ENCODE measurements at regions not wholly inside any gene's neighbourhood (a gene's known extent, or its start where the extent isn't known, plus 50 kb on each side); places are given as distances from the start of the nearest gene placed in this dataset.

DNA sequence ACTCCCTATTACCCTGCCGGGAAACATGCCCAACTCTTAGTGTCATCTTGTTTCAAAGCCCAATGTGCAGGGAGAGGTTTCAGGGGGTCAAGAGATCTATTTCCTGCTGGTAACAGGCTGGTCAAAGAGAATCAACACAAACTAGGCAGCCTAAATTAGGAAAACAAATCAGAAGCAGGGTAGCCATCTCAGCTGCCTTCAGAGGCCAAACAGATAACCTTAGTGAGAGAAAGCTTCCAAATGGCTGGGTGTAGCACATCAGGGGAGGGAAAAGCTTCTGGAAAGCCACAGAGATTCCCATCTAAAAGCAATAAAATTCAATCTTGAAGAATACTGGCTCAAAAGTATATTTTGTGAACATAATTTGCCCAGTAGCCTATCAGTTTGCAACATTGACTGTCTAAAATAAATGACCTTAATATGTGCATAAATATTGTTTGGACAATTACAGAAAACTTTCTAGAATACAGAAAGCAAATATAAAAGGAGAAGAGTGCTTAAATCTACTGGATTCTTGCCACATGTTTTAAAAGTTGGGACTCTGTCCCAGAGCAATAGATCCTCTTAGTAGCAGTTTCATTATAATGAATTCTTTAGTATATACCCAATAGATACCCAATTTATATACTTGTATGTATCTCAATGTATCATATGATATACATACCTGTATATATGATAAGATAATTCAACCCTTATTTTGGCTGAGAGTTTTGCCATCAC, 371.9 kb upstream of the RARB start:
- DNase-seq: no peak

GRCh38 chr3:25056803-25057351, 371.2 kb upstream of the RARB start:
- no peak for DNase-seq

DNA sequence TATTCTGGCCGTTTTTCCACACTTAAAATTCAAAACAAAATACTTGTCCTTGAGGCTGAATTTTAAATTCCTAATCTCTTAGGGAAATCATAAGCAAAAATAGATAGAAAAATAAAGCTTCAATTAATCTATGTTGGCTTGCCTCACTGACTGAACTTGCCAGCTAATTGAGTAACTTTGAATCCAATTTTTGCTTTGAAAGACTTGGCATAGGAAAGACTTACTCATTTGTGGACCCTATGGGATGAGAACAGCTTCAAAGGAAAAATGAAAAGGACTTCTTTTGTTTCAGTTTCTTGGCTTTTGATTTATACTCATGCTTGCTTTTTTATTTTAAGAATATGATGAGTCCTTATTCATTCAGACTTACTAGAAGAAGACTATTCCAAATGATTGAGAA, 370.7 kb upstream of the RARB start:
- DNase-seq: no peak

DNA sequence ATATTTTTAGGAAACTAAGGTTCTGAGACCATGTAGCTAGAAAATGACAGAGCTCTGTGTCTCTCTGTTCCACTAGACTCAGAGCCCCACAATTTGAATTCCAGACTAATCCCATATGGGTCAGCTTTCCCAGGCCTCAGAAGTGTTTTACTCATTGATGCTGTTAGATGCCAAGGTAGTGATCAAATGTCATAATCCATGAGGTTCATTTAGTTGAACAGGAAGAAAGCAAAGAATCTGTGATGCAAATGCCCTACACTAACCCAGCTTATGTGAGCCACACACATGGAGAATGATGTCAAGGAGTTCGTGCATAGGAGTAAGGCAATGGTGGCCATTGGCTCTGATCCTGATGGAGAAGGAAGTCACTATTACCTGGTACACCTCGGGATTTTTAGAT, 363.4 kb upstream of the RARB start:
- DNase-seq: no peak

GRCh38 chr3:25069970-25070369, 358.1 kb upstream of the RARB start:
- no peak for DNase-seq

DNA sequence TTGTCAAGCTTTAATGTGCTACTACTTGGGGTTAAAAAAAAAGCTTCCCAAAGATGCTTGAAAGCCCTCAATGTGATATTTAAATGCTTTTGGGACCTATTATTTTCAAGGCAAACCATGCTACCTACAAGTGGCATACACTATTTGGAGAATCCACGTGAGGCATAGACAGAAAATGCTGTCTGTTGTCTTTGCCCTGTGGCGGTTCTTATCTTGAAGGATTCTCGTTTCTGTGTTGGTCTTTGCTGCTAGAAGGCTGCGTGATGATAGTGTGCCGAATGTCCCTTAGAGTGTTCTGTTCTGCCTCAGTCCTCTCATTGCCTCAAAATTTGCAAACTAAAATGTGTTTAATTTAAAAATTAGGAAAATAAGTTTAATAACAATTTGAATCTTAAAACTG, 356.2 kb upstream of the RARB start:
- no peak for DNase-seq

- DNase-seq: no peak
Observed at GRCh38 chr3:25073423-25073822, 354.6 kb upstream of the RARB start.

DNA sequence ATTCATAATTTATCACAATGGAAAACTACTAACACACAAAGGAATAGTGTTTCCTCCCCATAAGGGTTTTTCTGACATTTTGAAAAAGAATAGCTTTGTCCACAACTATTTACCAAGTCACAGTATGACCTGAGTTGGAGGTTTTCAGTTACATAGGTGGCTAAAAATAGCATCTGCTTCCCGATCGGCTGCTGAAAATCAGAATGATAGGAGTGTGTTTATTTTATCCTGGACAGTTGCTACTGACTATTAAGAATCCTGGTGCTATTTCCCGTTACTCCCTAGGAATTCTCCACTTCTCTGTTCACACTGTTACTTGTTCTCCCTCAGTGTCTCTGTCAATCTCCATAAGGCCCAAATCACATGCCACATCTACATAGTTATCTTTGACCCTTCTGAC, 353.9 kb upstream of the RARB start:
- DNase-seq: no peak

GRCh38 chr3:25080461-25080860, 347.6 kb upstream of the RARB start:
- no peak for DNase-seq

DNA sequence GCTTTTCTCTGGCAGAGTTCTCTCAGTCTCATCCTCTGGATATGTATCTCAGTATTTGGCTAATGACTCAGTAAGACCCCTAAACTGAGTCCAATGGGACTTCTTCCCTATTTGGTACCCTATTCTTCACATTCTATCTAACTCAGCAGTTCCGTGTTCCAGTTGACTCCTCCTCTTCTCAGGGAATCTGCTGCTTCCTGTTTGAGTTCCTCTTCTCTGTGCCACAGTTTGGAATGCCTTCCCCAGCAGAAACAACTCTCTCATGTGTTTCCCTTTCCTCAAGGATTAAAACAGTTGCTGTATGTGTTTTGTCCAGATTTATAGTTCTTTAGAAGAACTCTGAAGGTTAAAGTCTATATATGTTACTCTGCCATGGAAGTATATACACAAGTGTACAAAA, 344.0 kb upstream of the RARB start:
- DNase-seq: no peak

DNA sequence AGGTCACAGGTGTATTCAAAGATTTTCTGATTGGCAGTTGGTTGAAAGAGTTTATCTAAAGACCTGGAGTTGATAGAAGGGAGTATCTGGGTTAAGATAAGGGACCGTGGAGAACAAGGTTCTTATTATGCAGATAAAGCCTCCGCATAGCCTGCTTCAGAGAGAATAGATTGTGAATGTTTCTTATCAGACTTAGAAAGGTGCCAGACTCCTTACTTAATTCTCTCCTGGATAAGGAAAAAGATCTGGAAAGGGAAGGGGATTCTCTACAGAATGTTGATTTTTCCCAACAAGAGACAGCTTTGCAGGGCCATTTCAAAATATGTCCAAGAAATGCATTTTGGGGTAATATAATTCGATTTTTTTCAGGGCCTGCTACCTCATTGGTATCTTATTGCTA, 341.3 kb upstream of the RARB start:
- DNase-seq: no peak

DNA sequence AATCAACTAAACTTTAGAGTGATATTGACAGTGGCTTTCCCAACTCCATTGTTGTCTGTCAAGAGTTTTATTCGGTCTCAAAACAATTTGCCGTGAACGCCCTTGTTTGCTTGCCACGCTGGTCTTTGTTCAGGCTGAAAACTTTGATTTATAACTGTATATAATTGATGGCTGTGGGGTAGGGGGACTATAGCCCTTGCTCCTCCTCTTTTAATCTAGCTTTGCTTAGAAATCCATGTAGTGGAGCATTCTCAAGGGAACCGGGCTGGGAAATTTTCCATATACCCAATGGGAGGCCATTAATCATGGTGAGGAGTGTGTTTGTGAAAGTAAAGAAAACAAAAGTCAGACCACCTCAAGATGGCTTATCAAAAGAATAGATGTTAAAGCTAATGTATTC, 339.8 kb upstream of the RARB start:
- no peak for DNase-seq

GRCh38 chr3:25090698-25091453, 337.2 kb upstream of the RARB start:
- no peak for DNase-seq

DNA sequence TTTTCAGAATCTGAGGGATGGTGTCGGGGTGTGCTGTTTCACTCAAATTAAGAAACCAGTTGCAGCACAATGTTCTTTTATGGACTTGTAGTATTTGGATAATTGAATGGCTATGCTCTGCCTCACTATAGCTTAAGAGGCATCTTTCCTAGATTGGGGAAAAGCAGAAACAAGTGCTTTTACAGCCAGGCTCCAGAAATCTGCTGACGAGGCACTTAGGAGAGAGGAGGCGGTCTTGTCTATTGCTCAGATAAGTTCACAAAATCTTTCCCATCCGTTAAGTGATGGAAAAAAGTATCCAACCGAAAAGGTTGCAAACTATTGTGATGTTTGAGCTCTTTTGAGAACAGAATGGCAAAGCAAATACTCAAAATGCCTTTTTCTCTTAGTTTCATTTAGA, 336.1 kb upstream of the RARB start:
- no peak for DNase-seq

- no peak for DNase-seq
Observed at GRCh38 chr3:25094932-25095685, 333.0 kb upstream of the RARB start.

- DNase-seq: no peak
Observed at GRCh38 chr3:25096536-25096935, 331.5 kb upstream of the RARB start.

DNA sequence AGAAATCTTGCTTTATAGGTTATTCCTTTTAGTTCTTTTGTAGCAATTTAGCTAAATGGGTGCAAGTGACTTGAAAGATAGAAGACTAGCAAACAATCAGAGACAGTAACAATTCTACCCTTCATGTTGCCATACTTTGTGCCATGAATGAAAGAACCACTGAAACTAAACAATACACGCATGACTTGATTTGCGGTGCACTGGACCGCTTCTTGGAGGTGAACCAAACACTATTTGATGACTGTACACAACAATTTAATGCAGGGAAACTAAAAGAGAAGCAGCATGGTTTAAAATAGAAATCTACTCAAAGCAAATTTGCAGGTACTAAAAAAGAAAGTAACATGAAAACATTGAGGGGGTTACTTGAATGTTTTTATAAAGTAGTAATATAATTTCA, 331.0 kb upstream of the RARB start:
- no peak for DNase-seq

DNA sequence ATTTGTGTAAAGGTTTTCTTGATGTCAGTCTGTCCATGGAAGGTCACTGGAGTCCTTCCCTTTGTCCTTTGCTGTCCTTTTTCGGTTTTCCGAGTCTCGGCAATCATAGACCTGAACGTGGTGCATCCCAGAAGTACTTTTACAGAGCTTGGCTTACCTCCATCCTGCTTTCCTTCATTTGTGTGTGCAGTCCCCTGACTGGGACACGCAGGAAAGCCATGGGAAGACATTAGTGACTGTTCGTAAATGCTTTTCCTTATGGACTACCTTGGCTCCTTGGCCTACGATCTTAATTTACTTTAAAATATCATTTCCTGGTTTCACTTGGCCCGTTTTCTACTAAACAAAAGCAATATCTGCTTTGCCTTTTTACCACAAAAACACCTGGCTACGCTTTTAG, 328.4 kb upstream of the RARB start:
- no peak for DNase-seq

DNA sequence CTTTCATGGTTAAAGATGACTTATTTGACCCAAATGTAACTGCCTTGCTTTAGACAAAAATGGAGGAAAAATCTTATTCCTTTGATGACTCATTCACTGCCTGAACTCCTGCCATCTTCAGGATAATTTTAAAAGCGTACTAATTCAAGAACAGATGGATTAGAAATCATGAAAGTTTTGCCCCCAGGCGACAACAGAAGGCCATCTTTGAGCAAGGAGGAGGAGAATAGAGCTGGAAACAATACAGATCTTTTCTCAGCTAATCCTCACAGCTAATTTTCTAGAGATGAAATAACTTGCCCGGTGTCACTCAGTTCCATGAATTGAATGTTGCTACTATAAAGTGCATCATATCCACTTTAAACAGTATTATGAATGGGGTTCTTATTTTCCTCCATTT, 324.7 kb upstream of the RARB start:
- no peak for DNase-seq

GRCh38 chr3:25107918-25108617, 320.0 kb upstream of the RARB start:
- no peak for DNase-seq

DNA sequence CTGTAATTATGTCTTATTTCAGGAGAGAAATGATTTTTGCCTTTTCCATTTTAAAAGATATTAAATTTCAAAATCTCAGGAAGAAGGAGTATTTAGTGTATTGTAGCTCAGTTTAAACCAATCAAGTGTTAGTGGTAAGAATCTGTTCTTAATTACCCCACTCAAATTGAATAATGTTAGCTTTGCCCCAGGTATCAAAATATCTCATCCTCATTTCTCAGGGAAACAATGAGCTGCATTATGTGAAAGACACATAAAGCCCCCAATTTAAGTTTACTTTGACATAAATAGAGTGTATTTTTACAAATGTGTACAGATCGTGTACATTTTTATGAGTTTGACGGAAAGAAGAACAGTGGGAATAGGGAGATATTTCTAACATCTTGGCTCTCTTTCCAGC, 317.4 kb upstream of the RARB start:
- no peak for DNase-seq

- no peak for DNase-seq
Observed at GRCh38 chr3:25113891-25114290, 314.2 kb upstream of the RARB start.

DNA sequence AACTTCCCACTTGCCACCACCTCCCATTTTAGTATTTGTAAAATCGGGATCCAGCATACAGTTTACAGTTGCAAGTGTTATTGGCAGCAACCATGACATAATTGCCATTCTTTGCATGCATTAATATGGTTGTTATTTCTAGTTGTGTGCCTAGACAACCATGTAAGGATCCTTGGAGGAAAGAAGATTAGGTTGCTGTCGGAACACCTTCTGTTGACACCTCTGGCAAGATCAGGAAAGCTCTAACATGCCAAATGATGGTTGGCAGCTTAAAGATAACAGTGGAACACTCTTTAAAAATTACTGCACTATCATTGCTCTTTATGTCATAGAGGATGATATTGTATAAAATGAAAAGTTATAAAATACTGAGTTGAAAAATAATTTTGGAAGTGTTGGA, 313.5 kb upstream of the RARB start:
- no peak for DNase-seq
